AG04450 (cell line): ENCODE measurements at regions not wholly inside any gene's neighbourhood (a gene's known extent, or its start where the extent isn't known, plus 50 kb on each side); places are given as distances from the start of the nearest gene placed in this dataset.

Experiments used
- CTCF ChIA-PET: fragments of 300-600, 350-600 bp; formaldehyde crosslinking; extraction: SDS; loops from one replicate; lab custom pipeline; 2022; ENCODE audit warnings: antibody characterized with exemption, inconsistent platforms; lab: Charles Lee
- POLR2A ChIA-PET: fragments of 350-600 bp; formaldehyde crosslinking; extraction: SDS; loops from one replicate; lab custom pipeline; 2021; ENCODE audit warnings: antibody characterized with exemption, inconsistent platforms; lab: Yijun Ruan, JAX
- DNase-seq: peaks from one replicate; pipeline ENCODE4 v3.0.0-alpha.2; 2011; ENCODE audit warnings: low read depth, low spot score
- H3K27ac ChIP-seq: one replicate; pipeline ENCODE4 v1.5.1; 2012; ENCODE audit warnings: low read depth, low read length, control low read depth
- H3K27me3 ChIP-seq: one replicate; pipeline ENCODE4 v1.6.0; 2012; ENCODE audit warnings: low read length; ENCODE audit not compliant: control insufficient read depth, insufficient read depth
- H3K4me3 ChIP-seq: 2 replicates; pipeline ENCODE4 v1.5.1; 2011; ENCODE audit warnings: mild to moderate bottlenecking, low read depth, low read length, control low read depth
- H3K9me3 ChIP-seq: 2 replicates; pipeline ENCODE4 v1.5.1; 2012; ENCODE audit warnings: low read length; ENCODE audit not compliant: control insufficient read depth, insufficient read depth
- CTCF ChIP-seq: IDR thresholded peaks from 2 replicates; pipeline ENCODE4 v1.5.1; 2011; ENCODE audit warnings: low read depth, low read length, control low read depth, inconsistent platforms

GRCh38 chr15:38075466-38075865 lies 141.0 kb downstream of the TMCO5A start:
- no peaks in the 10 kb centered on the region for H3K27me3 ChIP-seq
- ChIA-PET CTCF (no interaction called here), POLR2A (no interaction called here)
- no peak overlapping the region for H3K4me3 ChIP-seq
- H3K9me3 ChIP-seq, result no peaks in the 10 kb centered on the region
- no peak overlapping the region for H3K27ac ChIP-seq
- TF ChIP-seq CTCF, result no peak
- DNase-seq, result no peak

GRCh38 chr15:38076786-38077185 lies 142.3 kb downstream of the TMCO5A start:
- Histone ChIP-seq H3K27me3 (no peaks in the 10 kb centered on the region), H3K9me3 (no peaks in the 10 kb centered on the region), H3K4me3 (no peak overlapping the region), H3K27ac (no peak overlapping the region)
- ChIA-PET POLR2A (no interaction called here), CTCF (no interaction called here)
- TF ChIP-seq CTCF, result no peak
- DNase-seq, result no peak

GRCh38 chr15:38079236-38079635 lies 144.8 kb downstream of the TMCO5A start:
- no peak overlapping the region for H3K4me3 ChIP-seq
- H3K27ac ChIP-seq, result no peak overlapping the region
- DNase-seq, result no peak
- ChIA-PET POLR2A (no interaction called here), CTCF (no interaction called here)
- H3K27me3 ChIP-seq, result no peaks in the 10 kb centered on the region
- H3K9me3 ChIP-seq, result no peaks in the 10 kb centered on the region
- TF ChIP-seq CTCF, result no peak

- no peaks in the 10 kb centered on the region for H3K27me3 ChIP-seq
- H3K27ac ChIP-seq, result no peak overlapping the region
- POLR2A ChIA-PET, result no interaction called here
- CTCF ChIA-PET, result no interaction called here
- no peak overlapping the region for H3K4me3 ChIP-seq
- DNase-seq, result no peak
- no peak for TF ChIP-seq CTCF
- H3K9me3 ChIP-seq, result no peaks in the 10 kb centered on the region
Measured at GRCh38 chr15:38080651-38081275, 146.3 kb downstream of the TMCO5A start.

- Histone ChIP-seq H3K4me3 (no peak overlapping the region), H3K27ac (no peak overlapping the region), H3K27me3 (no peaks in the 10 kb centered on the region), H3K9me3 (no peaks in the 10 kb centered on the region)
- ChIA-PET CTCF (interaction anchor here (1.3 kb wide), 1 partner anchor 24 kb away, joined by 3 read pairs; no protein-coding TSS in a partner anchor), POLR2A (interaction anchor here (1.1 kb wide), 1 partner anchor 168 kb away, joined by 3 read pairs; the partner anchor contains the start of gene SPRED1)
- TF ChIP-seq CTCF, result no peak
- no peak for DNase-seq
Measured at GRCh38 chr15:38084289-38084688, 149.8 kb downstream of the TMCO5A start.
